PC-3 (cell line): ENCODE measurements at regions not wholly inside any gene's neighbourhood (a gene's known extent, or its start where the extent isn't known, plus 50 kb on each side); places are given as distances from the start of the nearest gene placed in this dataset.

Experiments used
- ATAC-seq: fragments of 200-7000 bp; cut with Tn5 transposase; 2 replicates; pipeline ENCODE4 v1.9.1; 2020; ENCODE audit warnings: mild to moderate bottlenecking, moderate library complexity
- BruUV-seq: library from RNA; stranded (reverse); fragments of 400-500 nt; replicated peaks from 2 replicates; lab custom pipeline; 2021; lab: Mats Ljungman, UMichigan
- CTCF ChIA-PET: fragments of 300-600 bp; sonication (Branson Sonifier 250); formaldehyde crosslinking; loops from one replicate; lab custom pipeline; 2022; ENCODE audit warnings: antibody characterized with exemption; lab: Charles Lee
- POLR2A ChIA-PET: fragments of 300-600 bp; sonication (Branson Sonifier 250); formaldehyde crosslinking; loops from one replicate; lab custom pipeline; 2022; ENCODE audit warnings: antibody characterized with exemption; ENCODE audit not compliant: unreplicated experiment; lab: Charles Lee
- DNase-seq: peaks from one replicate; pipeline ENCODE4 v3.0.0-alpha.2; 2015
- H2AFZ ChIP-seq: fragments of 300-600 bp; sonication (generic); 2 replicates; pipeline ENCODE4 v1.6.0; 2016; ENCODE audit warnings: antibody characterized with exemption, low read length
- H3F3A ChIP-seq: fragments of 300-600 bp; sonication (generic); one replicate; pipeline ENCODE4 v1.6.0; 2017; ENCODE audit warnings: antibody characterized with exemption, low read length, control low read depth, mild to moderate bottlenecking; ENCODE audit not compliant: unreplicated experiment
- H3K27ac ChIP-seq: fragments of 300-600 bp; sonication (generic); 2 replicates; pipeline ENCODE4 v1.5.1; 2016; ENCODE audit warnings: mild to moderate bottlenecking, low read length
- H3K27me3 ChIP-seq: fragments of 300-600 bp; sonication (generic); 2 replicates; pipeline ENCODE4 v1.6.1; 2016; ENCODE audit warnings: low read length, mixed read lengths
- H3K36me3 ChIP-seq: fragments of 300-600 bp; sonication (generic); 2 replicates; pipeline ENCODE4 v1.6.1; 2016; ENCODE audit warnings: low read depth, mixed run types, low read length, mixed read lengths
- H3K4me1 ChIP-seq: fragments of 300-600 bp; sonication (generic); 2 replicates; pipeline ENCODE4 v1.5.1; 2016; ENCODE audit warnings: low read length; ENCODE audit not compliant: insufficient read depth
- H3K4me2 ChIP-seq: fragments of 300-600 bp; sonication (generic); 2 replicates; pipeline ENCODE4 v1.6.0; 2016; ENCODE audit warnings: low read length
- H3K4me3 ChIP-seq: fragments of 300-600 bp; sonication (generic); 2 replicates; pipeline ENCODE4 v1.5.1; 2016; ENCODE audit warnings: mild to moderate bottlenecking, low read length, mixed read lengths
- H3K79me2 ChIP-seq: fragments of 300-600 bp; sonication (generic); 2 replicates; pipeline ENCODE4 v1.6.1; 2017; ENCODE audit warnings: low read length, mixed read lengths
- H3K9ac ChIP-seq: fragments of 300-600 bp; sonication (generic); 2 replicates; pipeline ENCODE4 v1.6.0; 2016; ENCODE audit warnings: mild to moderate bottlenecking, low read length
- H3K9me2 ChIP-seq: fragments of 300-600 bp; sonication (generic); replicated peaks from 2 replicates; pipeline ENCODE4 v1.6.1; 2016; ENCODE audit warnings: mixed run types, low read length, mixed read lengths
- H3K9me3 ChIP-seq: fragments of 300-600 bp; sonication (generic); 2 replicates; pipeline ENCODE4 v1.6.1; 2016; ENCODE audit warnings: low read length, mixed read lengths
- H4K20me1 ChIP-seq: fragments of 300-600 bp; sonication (generic); 2 replicates; pipeline ENCODE4 v1.6.1; 2016; ENCODE audit warnings: low read length, mixed read lengths
- CTCF ChIP-seq: fragments of 300-600 bp; sonication (generic); conservative IDR thresholded peaks from 2 replicates; pipeline ENCODE4 v1.5.1; 2017; ENCODE audit warnings: antibody characterized with exemption, low read depth, mild to moderate bottlenecking, low read length
- EZH2 ChIP-seq: fragments of 300-600 bp; sonication (generic); IDR thresholded peaks from one replicate; pipeline ENCODE4 v1.6.1; 2017; ENCODE audit warnings: antibody characterized with exemption, mild to moderate bottlenecking, low read length; ENCODE audit not compliant: unreplicated experiment
- EZH2phosphoT487 ChIP-seq: fragments of 300-600 bp; sonication (generic); IDR thresholded peaks from 2 replicates; pipeline ENCODE4 v1.6.1; 2018; ENCODE audit warnings: mild to moderate bottlenecking, antibody characterized with exemption, low read length, borderline replicate concordance
- intact Hi-C: fragments of 100-400 bp; cut with micrococcal nuclease; formaldehyde crosslinking; loops from 2 replicates; pipeline ENCODE4 v1.9.0; 2023

GRCh38 chr1:192869308-192869940 is 60.6 kb downstream of the RGS2 start:
- TF ChIP-seq EZH2, result no peak
- no peak for TF ChIP-seq EZH2phosphoT487
- TF ChIP-seq CTCF, result no peak
- Histone ChIP-seq H3K9me2 (no peaks in the 10 kb centered on the region), H3K36me3 (no peaks in the 10 kb centered on the region), H3K4me1 (no peaks in the 10 kb centered on the region), H4K20me1 (no peaks in the 10 kb centered on the region), H3K9me3 (no peaks in the 10 kb centered on the region), H2AFZ (no peak overlapping the region), H3K9ac (no peak overlapping the region), H3K27ac (no peak overlapping the region), H3K27me3 (no peaks in the 10 kb centered on the region), H3K4me3 (no peak overlapping the region), H3K4me2 (no peak overlapping the region), H3F3A (no peaks in the 10 kb centered on the region), H3K79me2 (no peaks in the 10 kb centered on the region)
- DNase-seq (no peak), ATAC-seq (no peak)
- CTCF ChIA-PET, result no interaction called here
- intact Hi-C loops, result no loop called here
- POLR2A ChIA-PET, result no interaction called here
- no TSS peak for BruUV-seq

GRCh38 chr1:192872010-192872409 is 63.2 kb downstream of the RGS2 start:
- Histone ChIP-seq H3K9me2 (no peaks in the 10 kb centered on the region), H3K27me3 (no peaks in the 10 kb centered on the region), H3K4me1 (no peaks in the 10 kb centered on the region), H3K9me3 (no peaks in the 10 kb centered on the region), H3K4me2 (no peak overlapping the region), H3K79me2 (no peaks in the 10 kb centered on the region), H3K4me3 (no peak overlapping the region), H3K9ac (no peak overlapping the region), H3K36me3 (no peaks in the 10 kb centered on the region), H4K20me1 (no peaks in the 10 kb centered on the region), H3K27ac (no peak overlapping the region), H3F3A (no peaks in the 10 kb centered on the region), H2AFZ (no peak overlapping the region)
- no peak for DNase-seq
- ATAC-seq, result no peak
- TF ChIP-seq EZH2phosphoT487, result no peak
- TF ChIP-seq EZH2, result no peak
- TF ChIP-seq CTCF, result no peak
- POLR2A ChIA-PET, result no interaction called here
- no TSS peak for BruUV-seq
- intact Hi-C loops, result no loop called here
- CTCF ChIA-PET, result no interaction called here

- Histone ChIP-seq H3K27ac (no peak overlapping the region), H3K79me2 (no peaks in the 10 kb centered on the region), H3K27me3 (no peaks in the 10 kb centered on the region), H4K20me1 (no peaks in the 10 kb centered on the region), H3K9me2 (no peaks in the 10 kb centered on the region), H3K4me3 (no peak overlapping the region), H3K36me3 (no peaks in the 10 kb centered on the region), H3F3A (no peaks in the 10 kb centered on the region), H3K4me1 (no peaks in the 10 kb centered on the region), H3K4me2 (no peak overlapping the region), H3K9ac (no peak overlapping the region), H2AFZ (no peak overlapping the region), H3K9me3 (no peaks in the 10 kb centered on the region)
- intact Hi-C loops, result no loop called here
- CTCF ChIA-PET, result no interaction called here
- POLR2A ChIA-PET, result no interaction called here
- ATAC-seq (no peak), DNase-seq (no peak)
- TF ChIP-seq EZH2phosphoT487, result no peak
- TF ChIP-seq EZH2, result no peak
- no peak for TF ChIP-seq CTCF
- no TSS peak for BruUV-seq
These were observed 65.0 kb downstream of the RGS2 start for GRCh38 chr1:192873836-192874235.
